H54 (cell line): ENCODE measurements at regions not wholly inside any gene's neighbourhood (a gene's known extent, or its start where the extent isn't known, plus 50 kb on each side); places are given as distances from the start of the nearest gene placed in this dataset.

Experiments used
- DNase-seq: peaks from one replicate; pipeline ENCODE4 v3.0.0; 2011; ENCODE audit warnings: low spot score, mixed read lengths; ENCODE audit not compliant: insufficient read length
- FAIRE-seq: peaks from 3 replicates; lab custom pipeline; 2011; peaks lifted over from hg19 to GRCh38; lab: Jason Lieb, UNC
- POLR2A ChIP-seq: IDR thresholded peaks from 2 replicates; pipeline ENCODE4 v1.6.1; 2011; ENCODE audit warnings: low read depth, mild to moderate bottlenecking, low read length

DNA sequence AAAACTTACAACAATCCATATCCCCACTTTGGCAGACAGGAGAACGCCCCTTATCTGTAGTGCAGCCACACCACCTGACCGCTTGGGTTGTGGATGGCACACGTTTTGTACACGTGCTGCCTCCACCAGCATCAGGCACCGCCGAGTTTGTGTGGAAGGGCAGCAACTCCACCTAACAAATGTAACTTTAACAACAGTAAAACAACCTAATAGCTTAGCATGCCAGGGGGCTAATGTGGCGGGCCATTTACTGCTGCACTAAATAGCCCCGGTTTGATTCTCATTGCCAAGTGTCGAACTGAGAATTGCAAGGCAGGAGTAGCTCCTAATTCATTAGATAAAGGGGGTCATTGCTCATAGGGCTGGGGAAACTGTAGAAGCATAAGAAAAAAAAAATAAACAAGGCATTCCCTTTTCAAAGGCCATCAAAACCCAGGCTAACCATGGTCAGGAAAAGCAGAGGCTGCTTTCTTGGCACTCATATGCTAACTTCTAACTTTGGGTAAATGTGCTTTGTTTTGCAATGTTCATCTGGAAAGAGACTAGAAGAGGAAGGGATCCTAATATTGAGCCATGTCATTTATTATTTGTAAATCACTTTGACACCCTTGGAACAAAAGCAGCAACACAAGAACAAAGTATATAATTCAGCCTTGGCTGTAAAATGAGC is 279.7 kb upstream of the SOX5 start:
- TF ChIP-seq POLR2A = no peak
- FAIRE-seq (no peak), DNase-seq (no peak)

DNA sequence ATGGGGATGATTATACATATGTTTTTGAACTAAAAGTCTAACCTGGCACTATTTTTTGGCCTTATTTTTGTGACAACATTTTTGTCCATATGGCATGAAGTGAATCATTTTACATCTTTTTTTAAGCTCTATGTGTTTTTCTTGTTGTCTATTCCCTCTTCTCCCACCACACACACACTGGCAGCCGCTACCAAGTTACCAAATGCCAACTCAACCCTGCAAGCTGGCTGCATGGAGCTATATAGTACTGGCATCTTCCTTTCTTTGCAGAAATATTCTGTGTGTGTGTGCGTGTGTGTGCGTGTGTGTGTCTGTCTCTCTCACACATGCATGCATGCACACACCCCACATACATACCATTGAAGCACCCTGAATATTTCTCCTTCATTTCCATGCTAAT is 278.9 kb upstream of the SOX5 start:
- no peak for TF ChIP-seq POLR2A
- FAIRE-seq (no peak), DNase-seq (no peak)

DNA sequence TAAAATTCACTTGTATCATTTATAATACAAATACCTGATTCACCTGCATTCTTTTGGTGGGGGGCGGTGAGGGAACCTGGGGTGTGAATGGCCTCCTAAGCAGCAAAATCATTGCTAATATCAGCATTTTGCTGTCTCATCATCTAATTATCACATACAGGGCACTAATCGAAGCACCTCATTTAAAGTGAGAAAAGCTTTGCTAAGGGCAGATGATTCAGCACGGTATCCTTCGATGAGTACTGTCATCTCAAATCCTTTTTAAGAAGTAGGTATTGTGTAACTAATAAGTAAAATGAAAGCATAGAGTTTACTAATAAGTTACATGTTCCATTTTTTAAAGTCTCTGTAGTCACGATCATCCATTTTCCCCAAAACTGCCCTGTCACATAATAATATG is 278.1 kb upstream of the SOX5 start:
- TF ChIP-seq POLR2A = no peak
- FAIRE-seq (no peak), DNase-seq (no peak)

DNA sequence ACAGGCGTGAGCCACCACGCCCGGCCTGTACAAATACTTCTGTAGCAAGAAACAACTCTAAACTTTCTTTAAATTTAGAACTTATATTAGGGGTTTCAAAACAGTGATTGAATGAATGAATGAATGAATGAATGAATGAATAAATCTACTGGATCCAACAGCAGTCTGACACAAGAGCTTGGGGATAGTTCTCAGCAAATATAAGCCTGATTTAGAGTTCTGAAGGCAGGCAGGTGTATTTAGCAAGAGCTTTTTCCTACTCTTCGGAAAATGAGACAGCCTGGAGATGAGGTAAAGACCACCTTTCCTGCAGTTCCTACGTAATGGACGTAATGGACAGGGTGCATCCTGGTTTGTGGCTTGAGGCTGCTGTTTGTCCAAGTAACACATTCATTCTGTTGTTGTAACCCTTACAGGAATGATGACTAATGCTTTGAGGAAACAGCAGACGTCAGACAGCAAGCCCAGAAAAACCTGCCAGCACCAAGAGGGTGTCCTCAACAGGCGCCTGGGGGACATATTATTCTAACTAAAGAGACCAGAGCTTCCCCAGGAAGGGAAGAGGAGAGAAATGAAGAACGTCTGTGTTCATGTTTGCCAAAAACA is 277.4 kb upstream of the SOX5 start:
- FAIRE-seq = no peak
- no peak for TF ChIP-seq POLR2A
- DNase-seq = peak; percentile 1

DNA sequence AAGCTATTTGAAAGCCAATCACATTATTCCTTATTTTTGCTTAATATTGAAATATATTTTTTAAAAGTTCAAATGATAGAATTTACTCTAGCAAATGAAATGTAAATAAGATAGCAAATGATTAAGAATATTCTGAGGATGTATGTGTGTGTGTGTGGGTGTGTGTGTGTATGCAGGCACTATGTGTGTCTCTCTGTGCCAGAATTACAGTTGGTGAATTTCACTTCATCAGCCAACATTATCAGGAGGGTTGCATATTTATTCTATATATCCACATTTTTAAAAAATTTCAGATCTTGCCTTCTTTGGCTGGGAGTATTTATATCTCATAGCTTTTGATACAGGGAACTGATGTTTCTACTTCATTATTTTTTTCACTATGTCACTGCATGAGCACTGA is 274.9 kb upstream of the SOX5 start:
- FAIRE-seq (no peak), DNase-seq (no peak)
- no peak for TF ChIP-seq POLR2A

DNA sequence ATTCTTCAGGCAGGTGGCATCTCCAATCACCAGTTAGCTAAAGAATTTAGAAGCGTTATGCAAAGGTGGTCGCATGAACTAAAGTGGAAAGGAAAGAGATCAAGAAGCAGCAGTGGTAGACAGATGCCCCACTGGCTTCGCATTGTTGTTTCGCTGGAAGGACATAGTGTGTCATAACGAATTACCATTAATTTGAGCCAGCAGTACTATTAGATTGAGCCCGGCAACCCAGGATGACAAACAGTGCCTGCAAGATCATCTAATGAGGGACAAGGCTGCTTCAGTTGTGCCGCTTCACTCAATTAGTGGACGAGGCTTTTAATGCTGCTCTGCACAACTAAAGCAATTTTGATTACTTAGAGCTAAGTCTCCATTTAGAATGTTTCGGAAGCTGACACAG is 274.5 kb upstream of the SOX5 start:
- no peak for FAIRE-seq
- no peak for DNase-seq
- no peak for TF ChIP-seq POLR2A

DNA sequence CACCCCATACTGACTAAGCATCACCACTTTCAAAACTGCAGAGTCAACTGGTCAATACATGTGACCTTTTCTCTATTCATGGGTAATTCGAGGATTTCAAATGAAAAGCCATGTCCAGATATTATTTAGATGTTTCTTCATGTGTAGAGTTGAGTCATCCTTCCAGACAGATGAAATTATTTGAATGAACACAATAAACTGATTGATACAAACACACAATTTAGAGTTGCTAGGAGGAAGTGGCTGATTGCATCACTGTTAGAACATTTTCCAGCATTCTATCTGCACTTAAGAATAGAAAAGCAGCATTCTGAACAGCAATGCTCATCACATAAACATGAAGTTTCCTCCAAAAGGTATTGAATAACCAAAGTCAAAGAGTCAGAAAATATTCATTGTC is 273.5 kb upstream of the SOX5 start:
- FAIRE-seq = no peak
- no peak for TF ChIP-seq POLR2A
- DNase-seq = no peak

DNA sequence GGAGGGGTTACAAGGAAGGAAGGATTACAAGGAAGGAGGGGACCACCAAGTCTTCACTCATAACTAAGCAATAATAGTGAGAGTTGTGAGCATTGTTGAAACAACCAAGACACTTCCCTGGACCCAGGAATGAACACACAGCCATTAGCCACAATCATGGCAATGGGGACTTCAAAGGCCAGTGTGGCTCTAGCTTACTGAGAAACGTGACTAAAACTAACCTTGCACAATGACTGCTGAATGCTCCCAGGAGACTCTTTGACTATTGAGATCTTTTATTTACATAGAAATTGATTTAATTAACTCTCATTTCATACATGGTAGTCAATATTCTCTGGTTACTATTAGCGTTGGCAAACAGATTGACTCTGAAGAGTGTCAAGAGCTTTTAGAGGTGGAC is 263.0 kb upstream of the SOX5 start:
- FAIRE-seq (no peak), DNase-seq (no peak)
- TF ChIP-seq POLR2A = no peak

DNA sequence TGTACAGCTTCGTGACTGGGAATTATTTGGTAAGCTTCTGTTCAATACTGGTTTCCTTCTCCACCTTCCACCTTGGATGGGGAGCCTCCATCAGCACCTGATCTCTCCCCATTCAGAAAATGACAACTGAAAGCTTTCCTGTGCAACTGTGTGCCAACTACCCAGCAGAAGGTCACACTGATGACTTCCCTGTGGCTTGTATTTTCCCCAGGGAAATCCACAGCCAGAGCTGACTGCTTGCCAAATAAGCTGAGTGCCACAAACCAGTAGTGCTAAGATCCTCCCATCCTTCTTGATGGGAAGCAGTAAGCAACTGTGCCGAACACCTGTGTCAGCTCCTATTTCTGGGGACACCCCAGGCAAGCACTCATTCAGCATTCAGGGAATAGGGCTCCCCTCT is 257.2 kb upstream of the SOX5 start:
- DNase-seq (no peak), FAIRE-seq (no peak)
- TF ChIP-seq POLR2A = no peak

DNA sequence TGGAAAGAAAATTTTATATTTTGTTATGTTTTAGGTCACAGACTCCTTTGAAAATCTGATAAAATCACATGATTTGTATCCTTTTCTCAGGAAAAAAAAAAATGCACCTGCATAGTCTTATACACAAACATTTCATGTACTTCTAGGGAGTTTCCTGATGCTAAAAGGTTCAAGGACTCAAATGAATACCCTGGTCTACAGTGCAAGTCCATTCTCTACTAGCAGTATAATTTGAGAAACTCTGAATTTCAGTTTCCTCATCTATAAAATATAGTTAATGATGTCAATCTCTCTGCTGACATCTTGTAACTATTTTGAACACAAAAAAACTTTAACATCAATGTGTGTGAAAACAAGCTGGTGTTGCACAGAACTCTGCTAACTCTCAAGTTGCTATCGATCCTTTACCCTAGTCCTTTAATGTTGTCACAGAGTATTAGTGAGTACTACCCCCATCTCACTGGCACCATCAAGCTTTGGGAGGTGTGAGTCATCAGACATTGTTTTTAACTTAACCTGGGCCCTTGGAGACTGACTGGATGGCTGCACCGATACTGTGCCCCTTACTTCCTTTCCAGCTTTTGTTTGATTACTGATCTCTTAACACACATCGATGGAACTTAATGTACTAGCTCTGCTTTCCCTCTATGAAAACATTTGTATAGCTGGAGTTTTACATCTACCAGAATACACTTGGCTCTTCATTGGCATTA is 251.9 kb upstream of the SOX5 start:
- FAIRE-seq = no peak
- DNase-seq = no peak
- no peak for TF ChIP-seq POLR2A

DNA sequence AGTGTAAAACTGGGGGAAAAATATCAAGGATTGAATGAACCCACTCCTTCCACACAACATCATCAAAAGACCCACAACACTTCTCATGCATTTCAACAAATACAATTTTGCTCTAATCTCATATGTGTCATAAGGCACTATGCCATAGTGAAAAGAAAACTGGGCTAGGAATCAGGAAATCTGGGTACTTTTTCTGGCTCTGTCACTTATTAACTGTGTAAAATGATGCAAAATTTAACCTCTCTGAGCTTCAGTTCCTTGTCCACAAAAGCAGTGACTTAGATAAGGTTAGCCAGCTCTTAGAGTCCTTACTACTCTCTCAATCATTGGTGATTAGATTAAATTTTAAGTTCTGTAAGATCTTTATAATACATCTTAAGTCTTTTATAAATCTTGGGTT is 250.5 kb upstream of the SOX5 start:
- no peak for TF ChIP-seq POLR2A
- DNase-seq (no peak), FAIRE-seq (no peak)

DNA sequence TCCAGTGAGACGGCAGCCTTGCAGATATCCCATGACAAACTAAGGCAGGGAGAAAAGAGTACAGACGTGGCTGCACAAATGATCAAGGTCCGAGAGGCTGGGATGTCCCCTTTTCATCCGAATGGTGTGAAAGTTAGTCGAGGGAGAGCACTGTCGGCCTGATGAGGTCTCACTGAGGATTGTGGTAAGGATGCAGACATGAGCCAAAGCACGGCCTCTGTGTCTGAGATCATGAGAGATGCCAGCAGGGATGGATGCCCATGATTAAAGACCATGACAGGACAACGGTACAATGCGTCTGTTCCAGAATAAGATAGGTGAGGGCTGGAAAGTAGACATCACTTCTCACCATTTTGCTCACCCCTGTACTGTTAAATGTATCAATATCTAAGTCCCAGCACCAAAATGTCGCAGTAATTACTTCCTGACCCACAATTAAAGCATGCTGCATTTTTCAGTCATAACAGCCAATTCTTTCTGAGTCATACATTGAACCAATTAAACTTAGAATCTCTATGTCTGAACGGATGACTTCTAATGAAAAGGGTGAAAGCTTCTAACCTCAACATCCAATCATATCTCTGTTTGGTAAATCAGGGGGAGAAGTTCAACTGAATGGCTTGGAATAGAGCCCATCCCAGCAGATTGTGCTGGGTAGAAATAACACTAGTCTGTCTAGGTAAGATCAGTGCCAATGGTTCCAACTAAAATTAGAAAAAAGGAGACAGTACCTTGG is 249.6 kb upstream of the SOX5 start:
- TF ChIP-seq POLR2A = no peak
- DNase-seq = no peak
- no peak for FAIRE-seq

DNA sequence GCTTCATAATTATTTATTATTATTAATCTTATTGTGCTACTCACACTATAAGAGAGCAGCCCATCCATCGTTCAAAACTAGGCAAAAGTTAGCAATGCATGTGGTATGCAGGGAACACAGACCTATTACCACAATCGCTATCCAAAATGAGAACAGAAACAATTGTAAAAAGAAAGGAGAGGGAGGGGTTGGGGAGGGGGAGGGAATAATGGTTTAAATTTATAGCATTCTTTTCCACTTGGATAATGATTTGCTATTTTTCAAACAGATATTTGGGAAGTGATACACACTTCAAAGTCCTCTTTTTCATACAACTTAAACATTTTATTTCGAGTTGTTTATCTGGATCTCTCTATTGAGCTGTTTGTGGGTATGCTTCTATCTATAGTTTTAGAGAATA is 248.6 kb upstream of the SOX5 start:
- no peak for TF ChIP-seq POLR2A
- DNase-seq (no peak), FAIRE-seq (no peak)

DNA sequence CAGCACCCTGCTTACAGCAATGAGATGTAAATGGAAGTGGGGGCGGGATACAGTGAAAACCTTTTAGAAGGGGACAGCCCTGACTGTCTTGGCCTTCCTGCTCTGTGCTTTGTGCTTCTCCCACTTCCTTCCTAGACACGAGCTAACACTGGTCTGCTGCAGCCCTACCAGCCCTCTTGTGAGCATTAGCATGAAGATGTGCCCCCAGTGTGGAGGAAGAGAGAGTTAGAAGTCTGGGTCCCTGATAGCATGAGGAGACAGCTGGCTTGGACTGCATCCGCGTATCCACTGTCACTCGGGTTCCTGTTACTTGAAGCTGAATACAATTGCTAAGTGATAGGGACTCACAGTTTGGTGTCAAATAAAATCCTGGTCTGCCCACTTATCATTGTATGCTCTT is 248.1 kb upstream of the SOX5 start:
- FAIRE-seq = no peak
- DNase-seq = no peak
- TF ChIP-seq POLR2A = no peak
